HUES64 (cell line): ENCODE measurements at regions not wholly inside any gene's neighbourhood (a gene's known extent, or its start where the extent isn't known, plus 50 kb on each side); places are given as distances from the start of the nearest gene placed in this dataset.

Experiments
- H3K27ac ChIP-seq: 2 replicates; pipeline ENCODE4 v1.7.0; 2013; ENCODE audit warnings: low read depth, low read length, inconsistent platforms
- H3K27me3 ChIP-seq: 2 replicates; pipeline ENCODE4 v1.6.1; 2013; ENCODE audit warnings: mild to moderate bottlenecking, low read length; ENCODE audit not compliant: insufficient read depth
- H3K36me3 ChIP-seq: 2 replicates; pipeline ENCODE4 v1.6.1; 2013; ENCODE audit warnings: mild to moderate bottlenecking, low read length; ENCODE audit not compliant: insufficient read depth
- H3K4me1 ChIP-seq: 2 replicates; pipeline ENCODE4 v1.6.1; 2013; ENCODE audit warnings: mild to moderate bottlenecking, low read length, moderate library complexity; ENCODE audit not compliant: insufficient read depth
- H3K4me3 ChIP-seq: 2 replicates; pipeline ENCODE4 v1.5.1; 2013; ENCODE audit warnings: mild to moderate bottlenecking, low read length, moderate library complexity
- H3K9ac ChIP-seq: 2 replicates; pipeline ENCODE4 v1.6.1; 2013; ENCODE audit warnings: mild to moderate bottlenecking, low read depth, low read length
- H3K9me3 ChIP-seq: 2 replicates; pipeline ENCODE4 v1.6.1; 2013; ENCODE audit warnings: low read depth, low read length; ENCODE audit not compliant: insufficient read depth
- WGBS: fragments of 150-250, 120-280 bp; methylation state at CpG from one replicate; pipeline ENCODE4 v1.1.7; 2013; ENCODE audit warnings: missing lambda C conversion rate; 5-methylcytosine and 5-hydroxymethylcytosine counted together

- WGBS: 97% methylated on average over 2 of the region's 2 CpGs
- H3K9ac ChIP-seq: no peak overlapping the region
- H3K27me3 ChIP-seq: no peaks in the 10 kb centered on the region
- no peak overlapping the region for H3K4me3 ChIP-seq
- H3K36me3 ChIP-seq: no peaks in the 10 kb centered on the region
- H3K27ac ChIP-seq: no peak overlapping the region
- peaks cover 5% of the 10 kb centered on the region; the same call in 1 of the 2 replicates for H3K9me3 ChIP-seq
- H3K4me1 ChIP-seq: peaks cover 9% of the 10 kb centered on the region; the same call in 1 of the 2 replicates
These were observed 163.4 kb downstream of the TMEM26 start for GRCh38 chr10:61289813-61290212.

- 100% methylated on average over 1 of the region's 3 CpGs for WGBS
- Histone ChIP-seq H3K4me1 (peaks cover under 1% of the 10 kb centered on the region; the same call in 1 of the 2 replicates), H3K36me3 (no peaks in the 10 kb centered on the region), H3K9ac (no peak overlapping the region), H3K27ac (no peak overlapping the region), H3K4me3 (no peak overlapping the region), H3K27me3 (no peaks in the 10 kb centered on the region), H3K9me3 (peaks cover 5% of the 10 kb centered on the region; the same call in 1 of the 2 replicates)
These were observed 166.5 kb downstream of the TMEM26 start for GRCh38 chr10:61286686-61287085.

- Histone ChIP-seq H3K27ac (no peak overlapping the region), H3K27me3 (no peaks in the 10 kb centered on the region), H3K9me3 (peaks cover 5% of the 10 kb centered on the region; the same call in 1 of the 2 replicates), H3K36me3 (no peaks in the 10 kb centered on the region), H3K9ac (no peak overlapping the region), H3K4me1 (no peaks in the 10 kb centered on the region), H3K4me3 (no peak overlapping the region)
- WGBS: 68% methylated on average over 6 of the region's 6 CpGs
These were observed 167.4 kb downstream of the TMEM26 start for GRCh38 chr10:61285749-61286148.

GRCh38 chr10:61284222-61284890, 168.8 kb downstream of the TMEM26 start:
- WGBS: 55% methylated on average over 4 of the region's 5 CpGs
- Histone ChIP-seq H3K36me3 (no peaks in the 10 kb centered on the region), H3K27me3 (no peaks in the 10 kb centered on the region), H3K9ac (no peak overlapping the region), H3K27ac (no peak overlapping the region), H3K4me3 (no peak overlapping the region), H3K9me3 (no peaks in the 10 kb centered on the region), H3K4me1 (no peaks in the 10 kb centered on the region)

- no peaks in the 10 kb centered on the region for H3K9me3 ChIP-seq
- H3K9ac ChIP-seq: no peak overlapping the region
- H3K36me3 ChIP-seq: no peaks in the 10 kb centered on the region
- 100% methylated on average over 2 of the region's 3 CpGs for WGBS
- H3K4me3 ChIP-seq: no peak overlapping the region
- H3K27ac ChIP-seq: no peak overlapping the region
- H3K27me3 ChIP-seq: no peaks in the 10 kb centered on the region
- no peaks in the 10 kb centered on the region for H3K4me1 ChIP-seq
These were observed 169.5 kb downstream of the TMEM26 start for GRCh38 chr10:61283481-61284221.

GRCh38 chr10:61283066-61283465, 170.1 kb downstream of the TMEM26 start:
- Histone ChIP-seq H3K9me3 (no peaks in the 10 kb centered on the region), H3K4me3 (no peak overlapping the region), H3K4me1 (no peaks in the 10 kb centered on the region), H3K36me3 (no peaks in the 10 kb centered on the region), H3K27me3 (no peaks in the 10 kb centered on the region), H3K9ac (no peak overlapping the region), H3K27ac (no peak overlapping the region)
- 96% methylated on average over 2 of the region's 2 CpGs for WGBS

GRCh38 chr10:61280303-61280702, 172.9 kb downstream of the TMEM26 start:
- H3K27me3 ChIP-seq: no peaks in the 10 kb centered on the region
- H3K27ac ChIP-seq: no peak overlapping the region
- no peaks in the 10 kb centered on the region for H3K36me3 ChIP-seq
- H3K9ac ChIP-seq: no peak overlapping the region
- H3K4me3 ChIP-seq: no peak overlapping the region
- 88% methylated on average over 2 of the region's 3 CpGs for WGBS
- H3K4me1 ChIP-seq: no peaks in the 10 kb centered on the region
- no peaks in the 10 kb centered on the region for H3K9me3 ChIP-seq

GRCh38 chr10:61279400-61279799, 173.8 kb downstream of the TMEM26 start:
- H3K9me3 ChIP-seq: no peaks in the 10 kb centered on the region
- H3K27ac ChIP-seq: no peak overlapping the region
- WGBS: 94% methylated on average over 6 of the region's 7 CpGs

GRCh38 chr10:61278556-61278955, 174.6 kb downstream of the TMEM26 start:
- Histone ChIP-seq H3K4me1 (no peaks in the 10 kb centered on the region), H3K9me3 (no peaks in the 10 kb centered on the region), H3K36me3 (no peaks in the 10 kb centered on the region), H3K27ac (no peak overlapping the region), H3K27me3 (no peaks in the 10 kb centered on the region), H3K9ac (no peak overlapping the region), H3K4me3 (no peak overlapping the region)
- 77% methylated on average over 2 of the region's 2 CpGs for WGBS

More at GRCh38 chr10:61279400-61279799, 173.8 kb downstream of the TMEM26 start:
- Histone ChIP-seq H3K36me3 (no peaks in the 10 kb centered on the region), H3K9ac (no peak overlapping the region), H3K4me1 (no peaks in the 10 kb centered on the region), H3K27me3 (no peaks in the 10 kb centered on the region), H3K4me3 (no peak overlapping the region)

GRCh38 chr10:61272781-61273180, 180.4 kb downstream of the TMEM26 start:
- no peaks in the 10 kb centered on the region for H3K9me3 ChIP-seq
- H3K27ac ChIP-seq: no peak overlapping the region
- no peaks in the 10 kb centered on the region for H3K36me3 ChIP-seq
- H3K9ac ChIP-seq: no peak overlapping the region
- H3K4me3 ChIP-seq: no peak overlapping the region
- 0 out of 2 replicates have a peak, but pooled peaks cover 4% of the 10 kb centered on the region for H3K4me1 ChIP-seq
- no peaks in the 10 kb centered on the region for H3K27me3 ChIP-seq

GRCh38 chr10:61271127-61271780, 181.9 kb downstream of the TMEM26 start:
- no peak overlapping the region for H3K4me3 ChIP-seq
- H3K9ac ChIP-seq: no peak overlapping the region
- H3K4me1 ChIP-seq: 0 out of 2 replicates have a peak, but pooled peaks cover 4% of the 10 kb centered on the region
- H3K36me3 ChIP-seq: no peaks in the 10 kb centered on the region
- WGBS: 48% methylated on average over 3 of the region's 3 CpGs
- no peaks in the 10 kb centered on the region for H3K27me3 ChIP-seq
- no peak overlapping the region for H3K27ac ChIP-seq
- no peaks in the 10 kb centered on the region for H3K9me3 ChIP-seq
